ENCODE measurements at regions not wholly inside any gene's neighbourhood (a gene's known extent, or its start where the extent isn't known, plus 50 kb on each side); places are given as distances from the start of the nearest gene placed in this dataset.
A peak's percentile ranks its signal among the peaks of the same experiment; 100 is the strongest.

- H3K4me3 ChIP-seq (ENCODE audit: low read depth, low read length), result no peak overlapping the region
- no peak overlapping the region for H2AFZ ChIP-seq (ENCODE audit: low read length, unreplicated experiment)
- no peaks in the 10 kb centered on the region for H3K4me1 ChIP-seq (ENCODE audit: control insufficient read depth, insufficient read depth, low read length, unreplicated experiment)
- no peaks in the 10 kb centered on the region for H3K36me3 ChIP-seq (ENCODE audit: insufficient read depth, low read length)
- no peak overlapping the region for H3K27ac ChIP-seq (ENCODE audit: low read depth, low read length)
- H3K27me3 ChIP-seq (ENCODE audit: insufficient read depth, low read length), result no peaks in the 10 kb centered on the region
- H3K79me2 ChIP-seq (ENCODE audit: control insufficient read depth, insufficient read depth, low read length, unreplicated experiment), result no peaks in the 10 kb centered on the region
Observed at GRCh38 chr6:145139895-145140294, 595.4 kb downstream of the EPM2A start.

DNA sequence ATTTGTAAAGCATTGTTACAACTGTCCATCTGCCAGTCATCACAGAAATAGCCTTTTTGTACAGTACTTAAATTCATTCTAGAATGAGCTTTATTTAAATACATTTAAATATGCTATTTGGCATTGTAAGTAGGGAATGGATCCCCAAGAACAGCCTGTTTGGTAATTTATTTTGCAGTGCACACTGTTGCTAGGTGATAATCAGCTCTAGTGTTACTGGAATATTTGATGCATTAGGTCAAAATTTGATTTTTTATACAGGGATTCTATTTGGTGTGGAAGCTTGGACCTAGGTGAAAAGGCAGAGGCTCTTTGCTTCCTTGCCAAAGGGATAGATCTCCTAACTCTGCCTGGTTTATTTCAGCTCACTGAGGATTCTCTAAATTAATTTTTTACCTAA, 593.7 kb downstream of the EPM2A start:
- Histone ChIP-seq H2AFZ (ENCODE audit: low read length, unreplicated experiment) (no peak overlapping the region), H3K27ac (ENCODE audit: low read depth, low read length) (no peak overlapping the region), H3K79me2 (ENCODE audit: control insufficient read depth, insufficient read depth, low read length, unreplicated experiment) (no peaks in the 10 kb centered on the region), H3K27me3 (ENCODE audit: insufficient read depth, low read length) (no peaks in the 10 kb centered on the region), H3K4me3 (ENCODE audit: low read depth, low read length) (no peak overlapping the region), H3K36me3 (ENCODE audit: insufficient read depth, low read length) (no peaks in the 10 kb centered on the region), H3K4me1 (ENCODE audit: control insufficient read depth, insufficient read depth, low read length, unreplicated experiment) (no peaks in the 10 kb centered on the region)

GRCh38 chr6:145142958-145143357, 592.4 kb downstream of the EPM2A start:
- Histone ChIP-seq H3K4me3 (ENCODE audit: low read depth, low read length) (no peak overlapping the region), H3K79me2 (ENCODE audit: control insufficient read depth, insufficient read depth, low read length, unreplicated experiment) (no peaks in the 10 kb centered on the region), H2AFZ (ENCODE audit: low read length, unreplicated experiment) (no peak overlapping the region), H3K27me3 (ENCODE audit: insufficient read depth, low read length) (no peaks in the 10 kb centered on the region), H3K27ac (ENCODE audit: low read depth, low read length) (no peak overlapping the region), H3K36me3 (ENCODE audit: insufficient read depth, low read length) (no peaks in the 10 kb centered on the region), H3K4me1 (ENCODE audit: control insufficient read depth, insufficient read depth, low read length, unreplicated experiment) (peaks cover 8% of the 10 kb centered on the region)

DNA sequence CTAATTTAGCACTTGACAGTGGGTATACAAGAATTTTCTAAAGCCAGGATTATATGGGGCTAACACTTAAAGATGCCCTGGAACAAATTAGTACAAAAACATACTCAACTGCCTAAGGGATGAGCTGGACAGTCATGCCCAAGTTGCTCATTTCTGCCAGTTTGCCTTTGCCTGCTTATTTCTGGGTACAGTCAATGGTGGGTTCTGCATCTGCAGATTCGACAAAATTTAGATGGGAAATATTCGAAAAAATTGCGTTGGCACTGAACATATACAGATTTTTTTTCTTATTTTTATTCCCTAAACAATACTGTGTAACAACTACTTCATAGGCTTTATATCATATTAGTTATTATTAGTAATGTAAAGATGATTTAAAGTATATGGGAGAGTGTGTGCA, 591.9 kb downstream of the EPM2A start:
- H3K4me1 ChIP-seq (ENCODE audit: control insufficient read depth, insufficient read depth, low read length, unreplicated experiment), result peaks cover 11% of the 10 kb centered on the region
- H2AFZ ChIP-seq (ENCODE audit: low read length, unreplicated experiment), result no peak overlapping the region
- H3K27me3 ChIP-seq (ENCODE audit: insufficient read depth, low read length), result no peaks in the 10 kb centered on the region
- H3K79me2 ChIP-seq (ENCODE audit: control insufficient read depth, insufficient read depth, low read length, unreplicated experiment), result no peaks in the 10 kb centered on the region
- no peaks in the 10 kb centered on the region for H3K36me3 ChIP-seq (ENCODE audit: insufficient read depth, low read length)
- no peak overlapping the region for H3K4me3 ChIP-seq (ENCODE audit: low read depth, low read length)
- no peak overlapping the region for H3K27ac ChIP-seq (ENCODE audit: low read depth, low read length)

- H3K4me1 ChIP-seq (ENCODE audit: control insufficient read depth, insufficient read depth, low read length, unreplicated experiment), result peaks cover 28% of the 10 kb centered on the region
- H2AFZ ChIP-seq (ENCODE audit: low read length, unreplicated experiment), result no peak overlapping the region
- no peaks in the 10 kb centered on the region for H3K36me3 ChIP-seq (ENCODE audit: insufficient read depth, low read length)
- no peaks in the 10 kb centered on the region for H3K79me2 ChIP-seq (ENCODE audit: control insufficient read depth, insufficient read depth, low read length, unreplicated experiment)
- H3K27me3 ChIP-seq (ENCODE audit: insufficient read depth, low read length), result no peaks in the 10 kb centered on the region
- H3K27ac ChIP-seq (ENCODE audit: low read depth, low read length), result peak overlapping the region; percentile 63
- H3K4me3 ChIP-seq (ENCODE audit: low read depth, low read length), result no peak overlapping the region
Observed at GRCh38 chr6:145147559-145147958, 587.8 kb downstream of the EPM2A start.

- H3K79me2 ChIP-seq (ENCODE audit: control insufficient read depth, insufficient read depth, low read length, unreplicated experiment), result no peaks in the 10 kb centered on the region
- peaks cover 28% of the 10 kb centered on the region for H3K4me1 ChIP-seq (ENCODE audit: control insufficient read depth, insufficient read depth, low read length, unreplicated experiment)
- no peaks in the 10 kb centered on the region for H3K36me3 ChIP-seq (ENCODE audit: insufficient read depth, low read length)
- H2AFZ ChIP-seq (ENCODE audit: low read length, unreplicated experiment), result no peak overlapping the region
- peak overlapping the region; percentile 30; the same call in 1 of the 2 replicates for H3K4me3 ChIP-seq (ENCODE audit: low read depth, low read length)
- peak overlapping the region; percentile 63 for H3K27ac ChIP-seq (ENCODE audit: low read depth, low read length)
- no peaks in the 10 kb centered on the region for H3K27me3 ChIP-seq (ENCODE audit: insufficient read depth, low read length)
Observed at GRCh38 chr6:145147981-145148749, 587.2 kb downstream of the EPM2A start.

DNA sequence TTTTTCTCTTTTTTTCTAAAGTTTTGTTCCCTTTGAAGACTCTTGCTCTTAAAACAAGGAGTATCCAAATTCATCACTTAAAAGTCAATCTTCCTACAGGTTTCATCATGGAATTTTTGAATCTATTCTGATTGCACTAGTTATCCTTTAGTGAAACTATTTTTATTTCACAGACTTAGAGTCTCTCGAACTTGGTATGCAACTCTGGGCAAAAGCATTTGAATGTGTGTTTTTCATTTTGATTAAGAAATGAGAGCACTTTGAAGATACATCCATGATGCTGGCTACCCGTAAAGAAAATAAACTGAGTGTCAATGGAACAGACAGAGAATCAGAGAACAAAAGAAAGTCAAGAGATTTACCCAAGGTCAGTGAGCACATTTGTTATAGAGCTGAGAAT, 586.5 kb downstream of the EPM2A start:
- Histone ChIP-seq H3K4me1 (ENCODE audit: control insufficient read depth, insufficient read depth, low read length, unreplicated experiment) (peaks cover 28% of the 10 kb centered on the region), H3K27ac (ENCODE audit: low read depth, low read length) (peak overlapping the region; percentile 13; the same call in 1 of the 2 replicates), H3K36me3 (ENCODE audit: insufficient read depth, low read length) (no peaks in the 10 kb centered on the region), H3K27me3 (ENCODE audit: insufficient read depth, low read length) (no peaks in the 10 kb centered on the region), H3K79me2 (ENCODE audit: control insufficient read depth, insufficient read depth, low read length, unreplicated experiment) (no peaks in the 10 kb centered on the region), H3K4me3 (ENCODE audit: low read depth, low read length) (no peak overlapping the region), H2AFZ (ENCODE audit: low read length, unreplicated experiment) (no peak overlapping the region)

DNA sequence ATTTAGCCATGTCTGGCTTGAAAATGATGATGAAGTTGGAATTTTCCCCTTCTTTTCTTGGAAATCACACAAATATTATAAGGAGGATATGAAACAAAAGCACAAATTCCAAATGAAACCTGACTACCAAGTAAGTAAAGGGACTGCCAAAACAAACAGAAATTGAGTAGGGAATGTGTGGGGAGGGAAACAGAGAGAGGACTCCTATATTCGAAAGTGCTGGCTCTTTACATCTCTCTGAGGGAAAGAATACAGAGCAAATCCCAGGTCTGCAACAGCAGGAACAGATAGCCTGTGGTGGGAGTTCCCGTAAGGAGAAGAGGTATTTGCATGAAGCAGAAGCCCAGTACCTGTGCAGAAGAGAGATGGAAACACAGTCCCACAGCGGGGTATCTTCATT, 583.7 kb downstream of the EPM2A start:
- Histone ChIP-seq H3K4me3 (ENCODE audit: low read depth, low read length) (no peak overlapping the region), H3K27ac (ENCODE audit: low read depth, low read length) (no peak overlapping the region), H3K4me1 (ENCODE audit: control insufficient read depth, insufficient read depth, low read length, unreplicated experiment) (peaks cover 48% of the 10 kb centered on the region), H3K27me3 (ENCODE audit: insufficient read depth, low read length) (no peaks in the 10 kb centered on the region), H3K36me3 (ENCODE audit: insufficient read depth, low read length) (no peaks in the 10 kb centered on the region), H3K79me2 (ENCODE audit: control insufficient read depth, insufficient read depth, low read length, unreplicated experiment) (no peaks in the 10 kb centered on the region), H2AFZ (ENCODE audit: low read length, unreplicated experiment) (no peak overlapping the region)

DNA sequence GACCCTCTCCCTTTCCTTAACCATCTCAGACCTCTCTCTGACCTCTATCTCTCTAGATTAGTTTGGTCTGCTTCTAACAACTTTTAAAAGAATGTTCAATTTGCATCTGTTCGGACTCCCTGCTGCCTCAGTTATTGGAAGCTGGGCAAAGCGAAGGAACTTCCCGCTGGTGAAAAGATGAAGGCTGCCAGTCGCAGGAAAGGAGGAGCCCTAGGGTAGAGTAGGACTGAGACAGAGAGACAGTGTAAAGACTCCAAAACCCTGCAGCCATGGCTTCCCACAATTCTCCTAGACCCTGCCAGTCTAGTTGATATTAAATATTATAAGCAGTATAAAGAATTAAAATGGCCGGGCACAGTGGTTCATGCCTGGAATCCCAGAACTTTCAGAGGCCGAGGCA, 581.8 kb downstream of the EPM2A start:
- H3K36me3 ChIP-seq (ENCODE audit: insufficient read depth, low read length), result no peaks in the 10 kb centered on the region
- no peak overlapping the region for H2AFZ ChIP-seq (ENCODE audit: low read length, unreplicated experiment)
- H3K4me3 ChIP-seq (ENCODE audit: low read depth, low read length), result no peak overlapping the region

GRCh38 chr6:145155411-145155810, 579.9 kb downstream of the EPM2A start:
- Histone ChIP-seq H2AFZ (ENCODE audit: low read length, unreplicated experiment) (peak overlapping the region; percentile 82), H3K36me3 (ENCODE audit: insufficient read depth, low read length) (no peaks in the 10 kb centered on the region), H3K27ac (ENCODE audit: low read depth, low read length) (peak overlapping the region; percentile 61), H3K4me3 (ENCODE audit: low read depth, low read length) (no peak overlapping the region), H3K27me3 (ENCODE audit: insufficient read depth, low read length) (no peaks in the 10 kb centered on the region), H3K79me2 (ENCODE audit: control insufficient read depth, insufficient read depth, low read length, unreplicated experiment) (no peaks in the 10 kb centered on the region), H3K4me1 (ENCODE audit: control insufficient read depth, insufficient read depth, low read length, unreplicated experiment) (peaks cover 31% of the 10 kb centered on the region)

More for the DNA sequence above, 581.8 kb downstream of the EPM2A start:
- H3K4me1 ChIP-seq (ENCODE audit: control insufficient read depth, insufficient read depth, low read length, unreplicated experiment), result peaks cover 36% of the 10 kb centered on the region
- no peaks in the 10 kb centered on the region for H3K79me2 ChIP-seq (ENCODE audit: control insufficient read depth, insufficient read depth, low read length, unreplicated experiment)
- no peaks in the 10 kb centered on the region for H3K27me3 ChIP-seq (ENCODE audit: insufficient read depth, low read length)
- H3K27ac ChIP-seq (ENCODE audit: low read depth, low read length), result no peak overlapping the region

All from ACC112 (cell line).